Activated CD8-positive, alpha-beta memory T cell treated with anti-CD3 and anti-CD28 coated beads, Interleukin-2, amount 50 U/mL, for 48 hours (primary cell): ENCODE measurements at regions not wholly inside any gene's neighbourhood (a gene's known extent, or its start where the extent isn't known, plus 50 kb on each side); places are given as distances from the start of the nearest gene placed in this dataset.

Experiments used
- DNase-seq: peaks from one replicate; pipeline ENCODE4 v3.0.0-alpha.2; 2020

GRCh38 chr2:82538590-82539279, 1920.3 kb downstream of the SUCLG1 start:
- no peak for DNase-seq

- no peak for DNase-seq
These were observed 1930.8 kb downstream of the SUCLG1 start for GRCh38 chr2:82528288-82528687.

- DNase-seq: no peak
These were observed 1932.0 kb downstream of the SUCLG1 start for GRCh38 chr2:82527124-82527523.

- no peak for DNase-seq
These were observed 1932.8 kb downstream of the SUCLG1 start for GRCh38 chr2:82526277-82526676.

GRCh38 chr2:82525744-82526143, 1933.3 kb downstream of the SUCLG1 start:
- no peak for DNase-seq

- no peak for DNase-seq
These were observed 1934.3 kb downstream of the SUCLG1 start for GRCh38 chr2:82524826-82525225.

- DNase-seq: no peak
These were observed 1947.2 kb downstream of the SUCLG1 start for GRCh38 chr2:82511894-82512293.

GRCh38 chr2:82508702-82509101, 1950.4 kb downstream of the SUCLG1 start:
- no peak for DNase-seq

- no peak for DNase-seq
These were observed 1951.4 kb downstream of the SUCLG1 start for GRCh38 chr2:82507657-82508056.

- no peak for DNase-seq
These were observed 1957.9 kb downstream of the SUCLG1 start for GRCh38 chr2:82501217-82501616.

- no peak for DNase-seq
These were observed 1960.2 kb downstream of the SUCLG1 start for GRCh38 chr2:82498777-82499443.

GRCh38 chr2:82494739-82495138, 1964.3 kb downstream of the SUCLG1 start:
- no peak for DNase-seq

- DNase-seq: no peak
These were observed 1967.5 kb downstream of the SUCLG1 start for GRCh38 chr2:82491591-82491990.

- DNase-seq: no peak
These were observed 1971.7 kb downstream of the SUCLG1 start for GRCh38 chr2:82487354-82487753.

GRCh38 chr2:82485701-82486100, 1973.4 kb downstream of the SUCLG1 start:
- no peak for DNase-seq

- no peak for DNase-seq
These were observed 1977.9 kb downstream of the SUCLG1 start for GRCh38 chr2:82481207-82481606.

GRCh38 chr2:82478641-82479040, 1980.4 kb downstream of the SUCLG1 start:
- DNase-seq: no peak

GRCh38 chr2:82476094-82476493, 1983.0 kb downstream of the SUCLG1 start:
- no peak for DNase-seq

GRCh38 chr2:82428251-82428650, 2030.8 kb downstream of the SUCLG1 start:
- no peak for DNase-seq

- DNase-seq: no peak
These were observed 2047.1 kb downstream of the SUCLG1 start for GRCh38 chr2:82412021-82412420.

GRCh38 chr2:82411071-82411470, 2048.0 kb downstream of the SUCLG1 start:
- DNase-seq: no peak

- no peak for DNase-seq
These were observed 2063.5 kb downstream of the SUCLG1 start for GRCh38 chr2:82395531-82395930.

- DNase-seq: no peak
These were observed 2067.7 kb downstream of the SUCLG1 start for GRCh38 chr2:82391386-82391785.

- no peak for DNase-seq
These were observed 2051.1 kb upstream of the LRRTM1 start for GRCh38 chr2:82355622-82356021.

GRCh38 chr2:82345910-82346309, 2041.4 kb upstream of the LRRTM1 start:
- no peak for DNase-seq
